Endothelial cell (in vitro differentiated cells): ENCODE measurements at regions not wholly inside any gene's neighbourhood (a gene's known extent, or its start where the extent isn't known, plus 50 kb on each side); places are given as distances from the start of the nearest gene placed in this dataset.

Source experiments
- DNase-seq: peaks from one replicate; pipeline ENCODE4 v3.0.0; 2021; ENCODE audit warnings: low spot score
- H3K27ac Mint-ChIP-seq: one replicate; pipeline ENCODE4 v1.8.0; 2021; ENCODE audit warnings: mixed read lengths, inconsistent platforms; ENCODE audit not compliant: unreplicated experiment
- H3K27me3 Mint-ChIP-seq: one replicate; pipeline ENCODE4 v1.8.0; 2021; ENCODE audit warnings: mild to moderate bottlenecking, moderate library complexity, mixed read lengths, inconsistent platforms; ENCODE audit not compliant: unreplicated experiment
- H3K36me3 Mint-ChIP-seq: one replicate; pipeline ENCODE4 v1.8.0; 2021; ENCODE audit warnings: mild to moderate bottlenecking, low read depth, mixed read lengths, inconsistent platforms; ENCODE audit not compliant: unreplicated experiment
- H3K4me1 Mint-ChIP-seq: one replicate; pipeline ENCODE4 v1.8.0; 2021; ENCODE audit warnings: mild to moderate bottlenecking, mixed read lengths, inconsistent platforms; ENCODE audit not compliant: unreplicated experiment
- H3K4me3 Mint-ChIP-seq: one replicate; pipeline ENCODE4 v1.8.0; 2021; ENCODE audit warnings: mild to moderate bottlenecking, mixed read lengths, inconsistent platforms; ENCODE audit not compliant: unreplicated experiment
- H3K9me3 Mint-ChIP-seq: one replicate; pipeline ENCODE4 v1.8.0; 2021; ENCODE audit warnings: mixed read lengths, inconsistent platforms; ENCODE audit not compliant: unreplicated experiment
- TF ChIP-seq, protein P1 (sequence below): fragments of 200-600 bp; sonication (generic); IDR thresholded peaks from one replicate; pipeline ENCODE4 v1.5.0; 2021; ENCODE audit warnings: antibody characterized with exemption; ENCODE audit not compliant: unreplicated experiment

- H3K36me3 Mint-ChIP-seq: no peaks in the 10 kb centered on the region
- no peaks in the 10 kb centered on the region for H3K27me3 Mint-ChIP-seq
- no peak for DNase-seq
- no peaks in the 10 kb centered on the region for H3K4me1 Mint-ChIP-seq
- TF ChIP-seq, protein P1, sequence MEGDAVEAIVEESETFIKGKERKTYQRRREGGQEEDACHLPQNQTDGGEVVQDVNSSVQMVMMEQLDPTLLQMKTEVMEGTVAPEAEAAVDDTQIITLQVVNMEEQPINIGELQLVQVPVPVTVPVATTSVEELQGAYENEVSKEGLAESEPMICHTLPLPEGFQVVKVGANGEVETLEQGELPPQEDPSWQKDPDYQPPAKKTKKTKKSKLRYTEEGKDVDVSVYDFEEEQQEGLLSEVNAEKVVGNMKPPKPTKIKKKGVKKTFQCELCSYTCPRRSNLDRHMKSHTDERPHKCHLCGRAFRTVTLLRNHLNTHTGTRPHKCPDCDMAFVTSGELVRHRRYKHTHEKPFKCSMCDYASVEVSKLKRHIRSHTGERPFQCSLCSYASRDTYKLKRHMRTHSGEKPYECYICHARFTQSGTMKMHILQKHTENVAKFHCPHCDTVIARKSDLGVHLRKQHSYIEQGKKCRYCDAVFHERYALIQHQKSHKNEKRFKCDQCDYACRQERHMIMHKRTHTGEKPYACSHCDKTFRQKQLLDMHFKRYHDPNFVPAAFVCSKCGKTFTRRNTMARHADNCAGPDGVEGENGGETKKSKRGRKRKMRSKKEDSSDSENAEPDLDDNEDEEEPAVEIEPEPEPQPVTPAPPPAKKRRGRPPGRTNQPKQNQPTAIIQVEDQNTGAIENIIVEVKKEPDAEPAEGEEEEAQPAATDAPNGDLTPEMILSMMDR: no peak
- no peak overlapping the region for H3K4me3 Mint-ChIP-seq
- no peaks in the 10 kb centered on the region for H3K9me3 Mint-ChIP-seq
- H3K27ac Mint-ChIP-seq: no peak overlapping the region
These were observed 557.6 kb downstream of the CETN3 start for GRCh38 chr5:89851911-89852310.

DNA sequence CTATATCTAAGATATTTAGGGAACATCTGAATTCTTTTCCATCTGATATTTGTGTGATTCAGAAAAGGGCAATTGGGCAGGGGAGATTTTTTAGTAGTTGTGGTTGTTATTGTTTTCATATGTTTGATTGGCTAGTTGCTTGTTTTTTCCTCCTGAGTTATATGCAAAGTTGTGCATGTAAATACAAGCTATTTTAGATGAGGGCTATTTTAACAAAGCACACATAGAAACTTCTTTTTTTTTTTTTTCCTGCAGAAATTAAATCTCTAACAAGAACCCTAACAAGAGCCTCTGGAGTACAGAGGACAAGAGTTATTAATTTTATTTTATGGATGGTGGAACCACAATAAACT lies 559.1 kb downstream of the CETN3 start:
- no peak for DNase-seq
- no peaks in the 10 kb centered on the region for H3K36me3 Mint-ChIP-seq
- no peak overlapping the region for H3K4me3 Mint-ChIP-seq
- H3K27ac Mint-ChIP-seq: no peak overlapping the region
- no peaks in the 10 kb centered on the region for H3K9me3 Mint-ChIP-seq
- TF ChIP-seq, protein P1: no peak
- no peaks in the 10 kb centered on the region for H3K4me1 Mint-ChIP-seq
- H3K27me3 Mint-ChIP-seq: no peaks in the 10 kb centered on the region

DNA sequence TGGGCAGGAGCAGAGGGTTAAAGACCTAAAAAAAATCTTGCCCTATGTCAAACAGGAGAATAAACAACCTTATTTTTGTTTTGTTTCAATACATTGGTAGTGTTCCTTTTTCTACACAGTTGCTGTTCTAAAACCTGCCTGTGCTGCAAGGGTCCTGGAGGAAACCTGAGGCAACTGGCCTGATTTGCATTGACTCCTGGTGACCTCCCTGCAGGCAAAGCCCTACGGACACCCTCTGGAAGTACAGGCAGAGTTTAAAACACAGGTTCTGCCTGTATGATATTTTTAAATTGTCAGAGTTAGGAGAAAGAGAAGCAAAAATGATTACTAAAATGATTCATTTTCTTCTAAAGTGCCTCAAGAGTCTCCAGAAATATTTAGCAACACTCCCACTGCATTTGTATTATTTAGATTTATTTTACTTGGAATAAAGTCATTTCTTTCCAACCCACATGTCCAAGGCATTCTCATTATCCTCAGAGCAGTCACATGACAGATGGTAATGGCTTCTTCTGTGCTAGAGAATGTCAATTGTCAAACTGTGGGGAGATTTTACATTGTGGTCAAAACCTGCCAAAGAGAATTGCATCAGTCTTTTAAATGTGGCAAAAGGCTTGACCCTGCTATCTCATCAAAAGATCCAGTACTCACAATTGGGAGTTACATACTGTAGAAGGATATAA lies 559.6 kb downstream of the CETN3 start:
- Mint-ChIP-seq H3K4me1 (no peaks in the 10 kb centered on the region), H3K4me3 (no peak overlapping the region), H3K9me3 (no peaks in the 10 kb centered on the region), H3K27ac (no peak overlapping the region), H3K27me3 (peaks cover 2% of the 10 kb centered on the region), H3K36me3 (no peaks in the 10 kb centered on the region)
- TF ChIP-seq, protein P1: no peak
- no peak for DNase-seq

DNA sequence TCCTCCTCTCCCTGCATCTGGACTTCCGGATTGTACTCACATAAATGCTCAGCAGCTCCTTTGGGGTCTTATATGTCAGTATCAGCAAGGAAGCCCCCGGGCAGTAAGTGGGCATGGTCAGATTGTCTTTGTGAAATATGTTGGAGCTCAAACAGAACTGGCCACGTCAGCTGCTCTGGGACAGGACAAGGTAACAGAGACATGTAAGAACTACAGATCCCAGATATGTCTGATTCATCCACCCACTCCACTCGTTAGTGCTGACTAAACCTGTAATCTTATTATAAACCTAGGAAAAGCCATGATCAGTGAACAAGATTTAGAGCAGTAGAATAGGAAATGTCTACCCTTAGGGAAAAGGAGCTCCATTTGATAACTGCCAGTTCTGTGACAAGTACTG lies 561.8 kb downstream of the CETN3 start:
- no peaks in the 10 kb centered on the region for H3K9me3 Mint-ChIP-seq
- no peaks in the 10 kb centered on the region for H3K4me1 Mint-ChIP-seq
- DNase-seq: no peak
- H3K4me3 Mint-ChIP-seq: no peak overlapping the region
- H3K27me3 Mint-ChIP-seq: peaks cover 2% of the 10 kb centered on the region
- no peak overlapping the region for H3K27ac Mint-ChIP-seq
- H3K36me3 Mint-ChIP-seq: no peaks in the 10 kb centered on the region
- TF ChIP-seq, protein P1: no peak

DNA sequence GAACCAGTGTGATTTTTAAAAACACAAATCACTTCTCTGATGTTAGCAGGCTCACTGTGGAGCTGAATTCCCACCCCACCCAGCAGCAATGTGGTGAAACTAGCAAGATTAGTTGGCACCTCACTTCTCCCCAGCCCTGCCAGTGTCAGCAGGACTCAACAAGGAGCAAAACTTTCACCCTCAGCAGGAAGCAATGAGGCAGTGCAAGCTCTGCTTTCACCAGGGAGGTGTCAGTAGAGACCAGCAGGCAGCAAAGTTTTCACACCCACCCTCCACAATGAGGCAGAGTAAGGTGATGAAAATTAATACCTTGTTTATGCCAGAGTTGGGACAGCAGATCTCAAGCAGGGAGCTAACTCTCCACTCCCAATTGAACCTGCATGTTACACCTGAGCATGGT lies 565.0 kb downstream of the CETN3 start:
- no peak for DNase-seq
- no peaks in the 10 kb centered on the region for H3K4me1 Mint-ChIP-seq
- no peak overlapping the region for H3K4me3 Mint-ChIP-seq
- H3K36me3 Mint-ChIP-seq: no peaks in the 10 kb centered on the region
- peaks cover 2% of the 10 kb centered on the region for H3K27me3 Mint-ChIP-seq
- H3K27ac Mint-ChIP-seq: no peak overlapping the region
- TF ChIP-seq, protein P1: no peak
- no peaks in the 10 kb centered on the region for H3K9me3 Mint-ChIP-seq
